ENCODE measurements at regions not wholly inside any gene's neighbourhood (a gene's known extent, or its start where the extent isn't known, plus 50 kb on each side); places are given as distances from the start of the nearest gene placed in this dataset.
"Not testable (repeated sequence)": the region's sequence is repeated elsewhere in the genome, so short reads cannot be mapped to it uniquely, and the experiment has no call there.

- DNase-seq = no peak
These were observed 136.1 kb upstream of the COBL start for GRCh38 chr7:51452694-51453093.

- DNase-seq = no peak
These were observed 135.3 kb upstream of the COBL start for GRCh38 chr7:51451751-51452476.

- no peak for DNase-seq
These were observed 133.9 kb upstream of the COBL start for GRCh38 chr7:51450541-51450940.

GRCh38 chr7:51446785-51447184 is 130.2 kb upstream of the COBL start:
- no peak for DNase-seq

- no peak for DNase-seq
These were observed 129.7 kb upstream of the COBL start for GRCh38 chr7:51446356-51446755.

- DNase-seq = peak; percentile 39
These were observed 128.3 kb upstream of the COBL start for GRCh38 chr7:51444936-51445335.

GRCh38 chr7:51430480-51431086 is 114.0 kb upstream of the COBL start:
- DNase-seq = peak; percentile 54

GRCh38 chr7:51428217-51428887 is 111.7 kb upstream of the COBL start:
- no peak for DNase-seq

- DNase-seq = no peak
These were observed 109.6 kb upstream of the COBL start for GRCh38 chr7:51426163-51426562.

- not testable (repeated sequence) for DNase-seq
These were observed 93.3 kb upstream of the COBL start for GRCh38 chr7:51409934-51410333.

- not testable (repeated sequence) for DNase-seq
These were observed 81.0 kb upstream of the COBL start for GRCh38 chr7:51397608-51398007.

- not testable (repeated sequence) for DNase-seq
These were observed 76.4 kb upstream of the COBL start for GRCh38 chr7:51393003-51393402.

- DNase-seq = not testable (repeated sequence)
These were observed 73.3 kb upstream of the COBL start for GRCh38 chr7:51389952-51390351.

- DNase-seq = not testable (repeated sequence)
These were observed 72.7 kb upstream of the COBL start for GRCh38 chr7:51389216-51389812.

GRCh38 chr7:51388241-51388640 is 71.6 kb upstream of the COBL start:
- DNase-seq = not testable (repeated sequence)

GRCh38 chr7:51386806-51387568 is 70.4 kb upstream of the COBL start:
- not testable (repeated sequence) for DNase-seq

GRCh38 chr7:51386184-51386583 is 69.6 kb upstream of the COBL start:
- not testable (repeated sequence) for DNase-seq

- not testable (repeated sequence) for DNase-seq
These were observed 65.6 kb upstream of the COBL start for GRCh38 chr7:51382243-51382642.

- DNase-seq = peak; percentile 10
These were observed 59.9 kb upstream of the COBL start for GRCh38 chr7:51376420-51377092.

GRCh38 chr7:51374936-51375335 is 58.3 kb upstream of the COBL start:
- no peak for DNase-seq

- DNase-seq = not testable (repeated sequence)
These were observed 57.0 kb upstream of the COBL start for GRCh38 chr7:51373607-51374006.
